GM21723 (cell line): ENCODE measurements at regions not wholly inside any gene's neighbourhood (a gene's known extent, or its start where the extent isn't known, plus 50 kb on each side); places are given as distances from the start of the nearest gene placed in this dataset.

Experiments
- ATAC-seq: cut with Tn5 transposase; IDR thresholded peaks from one replicate; pipeline ENCODE4 v1.9.1; 2021; ENCODE audit warnings: mild to moderate bottlenecking, moderate library complexity; ENCODE audit not compliant: unreplicated experiment

GRCh38 chr2:60174146-60174545 lies 379.3 kb downstream of the BCL11A start:
- ATAC-seq, result no peak

GRCh38 chr2:60172801-60173200 lies 380.7 kb downstream of the BCL11A start:
- no peak for ATAC-seq

GRCh38 chr2:60170272-60170671 lies 383.2 kb downstream of the BCL11A start:
- no peak for ATAC-seq

DNA sequence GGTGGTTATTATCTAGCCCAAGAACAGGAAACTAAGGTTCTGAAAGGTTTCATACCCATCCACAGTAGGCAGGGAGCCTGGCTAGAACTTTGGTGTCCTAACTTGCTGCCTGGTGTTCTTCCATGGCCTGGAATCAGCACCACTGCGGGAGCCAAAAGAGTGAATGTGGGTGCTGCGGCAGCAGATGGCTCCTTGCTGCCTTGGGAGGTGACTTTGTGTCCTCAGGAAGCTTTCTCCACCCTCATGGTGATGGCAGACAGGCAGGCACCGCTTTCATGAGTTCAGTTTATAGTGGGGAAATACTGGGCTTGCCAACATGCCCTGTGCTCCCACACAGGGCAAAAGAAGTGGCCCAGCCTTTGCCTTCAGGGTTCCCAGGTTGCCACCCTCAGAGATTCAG lies 385.2 kb downstream of the BCL11A start:
- ATAC-seq, result no peak

- ATAC-seq, result no peak
Observed at GRCh38 chr2:60167089-60167488, 386.4 kb downstream of the BCL11A start.

GRCh38 chr2:60163691-60164090 lies 389.8 kb downstream of the BCL11A start:
- no peak for ATAC-seq

DNA sequence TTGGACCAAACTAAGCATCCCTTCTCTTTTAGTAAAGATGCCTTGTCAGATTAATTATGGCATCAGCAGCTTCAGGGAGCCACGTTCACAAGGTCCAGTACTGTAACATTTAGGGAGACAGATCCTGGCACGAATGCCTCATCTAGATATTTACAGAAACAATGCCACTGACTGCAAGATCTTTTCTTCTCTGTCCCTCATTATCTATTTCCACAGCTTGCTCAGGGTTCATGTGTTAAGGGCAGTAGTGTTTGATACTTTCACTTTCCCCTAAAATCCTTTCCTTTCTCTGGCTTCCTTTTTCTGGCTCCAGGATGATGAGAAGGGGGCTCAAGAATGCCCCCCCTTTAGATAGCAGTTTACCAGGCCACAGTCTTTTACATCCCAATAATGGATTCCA lies 393.9 kb downstream of the BCL11A start:
- ATAC-seq, result no peak

DNA sequence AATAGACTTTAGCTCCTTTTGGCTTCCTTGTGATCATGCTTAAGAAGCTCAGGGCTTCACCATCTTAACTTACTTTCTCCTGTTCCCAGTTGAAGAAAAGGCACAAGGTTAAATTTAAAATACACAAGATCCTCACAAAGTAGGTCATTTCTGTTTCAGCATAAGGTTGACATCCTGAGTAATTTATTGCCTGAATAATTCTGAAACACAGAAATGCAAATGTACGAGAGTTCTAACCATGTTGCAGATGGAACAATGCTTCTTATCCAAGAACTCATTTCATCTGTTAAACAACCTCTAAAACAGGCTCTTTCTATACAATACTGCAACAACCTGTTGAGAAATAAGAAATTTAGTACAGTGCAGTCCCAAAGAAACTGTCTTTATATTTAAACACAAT lies 395.2 kb downstream of the BCL11A start:
- peak; percentile 76 for ATAC-seq

GRCh38 chr2:60157283-60157682 lies 396.2 kb downstream of the BCL11A start:
- ATAC-seq, result no peak

DNA sequence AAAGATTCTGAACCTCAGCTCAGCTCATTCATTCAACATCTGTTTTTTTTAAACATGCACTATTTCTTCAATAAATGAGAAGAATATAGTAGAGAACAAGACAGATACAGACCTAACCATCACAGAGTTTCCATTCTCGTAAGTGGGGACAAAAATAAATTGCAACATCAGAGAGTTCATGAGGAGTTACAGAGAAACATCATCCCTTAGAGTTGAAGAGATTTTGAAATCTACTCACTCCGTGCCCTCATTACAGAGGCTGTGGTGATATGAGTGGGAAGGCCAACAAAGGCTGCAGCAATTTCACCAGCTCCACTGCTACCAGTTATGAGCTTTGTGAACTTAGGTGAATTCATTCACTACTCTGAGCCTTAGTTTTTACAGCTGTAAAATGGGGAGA lies 399.3 kb downstream of the BCL11A start:
- ATAC-seq, result no peak

- no peak for ATAC-seq
Observed at GRCh38 chr2:60152226-60152833, 401.1 kb downstream of the BCL11A start.

DNA sequence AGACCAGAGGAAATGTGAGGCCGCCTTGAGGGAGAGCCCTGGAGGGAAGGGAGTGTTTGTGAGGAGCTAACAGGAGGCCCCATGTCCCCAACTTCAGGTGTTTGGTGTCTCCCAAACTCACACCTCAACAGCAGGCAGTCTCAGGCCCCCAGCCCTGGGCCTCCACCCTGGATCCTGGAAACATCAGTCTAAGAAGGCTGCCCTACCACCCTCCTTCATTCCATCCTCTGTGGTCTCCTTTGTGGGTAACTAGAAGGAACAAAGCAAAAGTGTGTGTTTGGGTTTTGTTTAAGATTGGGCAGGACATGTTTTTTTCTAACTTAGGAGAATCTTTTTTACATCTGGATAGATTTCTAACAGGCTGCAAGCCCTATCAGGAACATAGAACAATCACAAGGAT lies 404.3 kb downstream of the BCL11A start:
- ATAC-seq, result no peak

DNA sequence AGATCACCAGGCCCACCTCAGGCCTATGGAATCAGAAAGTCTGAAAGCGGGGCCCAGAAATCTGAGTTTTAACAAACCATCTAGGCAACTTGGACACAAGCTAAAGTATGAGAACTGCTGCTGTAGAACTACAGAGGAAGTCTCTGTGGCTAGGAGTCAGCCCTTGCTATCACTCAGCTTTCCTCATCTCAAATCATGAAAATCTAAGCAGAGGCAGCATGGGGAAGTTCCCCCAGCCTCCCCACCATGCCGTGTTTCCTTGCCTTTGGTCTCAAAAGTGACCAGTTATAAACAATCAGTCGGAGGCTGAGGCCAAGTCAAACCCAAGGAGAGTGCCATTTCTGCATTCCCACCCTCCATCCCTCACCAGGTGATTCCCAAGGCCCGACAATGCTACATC lies 404.7 kb downstream of the BCL11A start:
- ATAC-seq, result no peak

GRCh38 chr2:60140185-60140584 lies 413.3 kb downstream of the BCL11A start:
- ATAC-seq, result no peak

DNA sequence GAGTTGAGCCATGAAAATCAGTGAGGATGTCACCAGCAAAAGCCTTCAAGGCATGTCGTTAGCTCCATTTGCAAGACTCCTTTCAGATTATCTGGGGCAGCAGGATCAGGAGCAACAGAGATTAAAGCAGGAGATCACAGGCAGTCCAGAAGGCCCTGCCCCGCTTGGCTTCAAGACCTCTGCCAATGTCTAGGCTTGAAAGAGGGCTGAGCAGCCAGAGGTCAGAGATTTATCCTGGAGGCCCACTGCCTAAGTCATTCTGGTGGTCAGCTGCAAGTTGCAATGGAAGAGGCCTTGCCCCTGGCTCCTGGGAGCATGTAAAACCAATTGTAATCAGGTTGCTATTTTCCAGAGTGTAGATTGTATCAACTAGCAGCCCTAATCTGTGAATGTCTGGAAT lies 416.5 kb downstream of the BCL11A start:
- no peak for ATAC-seq

- no peak for ATAC-seq
Observed at GRCh38 chr2:60127191-60127590, 426.3 kb downstream of the BCL11A start.

- no peak for ATAC-seq
Observed at GRCh38 chr2:60125611-60126426, 427.6 kb downstream of the BCL11A start.

DNA sequence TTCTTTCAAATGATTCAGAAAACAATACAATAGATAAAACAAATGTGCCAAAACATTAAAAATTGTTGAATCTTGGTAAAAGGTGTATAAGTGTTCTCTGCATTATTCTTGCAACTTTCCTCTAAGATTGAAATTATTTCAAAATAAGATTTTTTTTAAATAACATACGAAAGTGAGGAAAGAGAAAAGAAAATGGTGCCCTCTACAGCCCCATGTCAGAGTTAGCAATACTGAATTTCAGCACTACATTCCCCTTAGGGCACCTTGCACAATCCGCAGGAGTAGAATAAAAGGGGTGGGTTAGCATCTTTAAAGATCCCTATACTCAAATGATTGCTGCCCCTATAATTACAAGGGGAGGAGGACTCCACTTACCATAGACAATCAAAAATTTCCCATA lies 433.7 kb downstream of the BCL11A start:
- ATAC-seq, result no peak

DNA sequence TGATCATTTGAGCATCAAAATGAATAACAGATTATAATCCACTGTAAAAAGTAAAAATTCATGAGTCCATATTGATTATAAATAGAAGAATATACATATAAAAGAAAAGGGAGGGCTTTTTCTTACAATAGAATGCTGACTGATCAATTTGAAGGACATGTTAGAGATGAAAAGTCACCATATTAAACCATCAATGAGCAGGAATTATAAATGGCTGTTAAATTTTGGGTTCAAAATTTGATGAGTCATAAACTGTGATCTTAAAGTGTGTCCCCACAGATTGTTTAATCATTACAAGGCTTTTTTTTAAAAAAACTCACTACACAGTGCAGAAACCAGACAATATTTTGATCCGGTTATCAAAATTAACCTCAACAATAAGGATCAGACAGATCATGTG lies 434.5 kb downstream of the BCL11A start:
- no peak for ATAC-seq

DNA sequence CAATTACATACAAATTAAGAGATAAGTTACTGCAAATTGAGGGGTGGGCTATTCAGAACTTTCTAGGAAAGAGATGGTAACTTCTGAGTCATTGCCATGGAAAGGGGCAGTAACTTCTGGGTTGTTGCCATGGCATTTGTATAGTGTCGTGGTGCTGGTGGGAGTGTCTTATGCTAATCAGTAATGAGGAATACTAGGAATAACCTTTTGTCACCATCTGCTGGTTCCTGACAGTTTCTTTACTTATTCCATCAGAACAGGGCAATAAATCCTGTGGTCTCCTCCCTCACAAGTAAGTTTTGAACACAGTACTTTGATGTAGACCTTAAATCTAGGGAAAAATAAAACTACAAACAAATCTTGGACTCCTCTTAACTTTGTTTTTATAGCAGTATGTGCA lies 435.4 kb downstream of the BCL11A start:
- ATAC-seq, result no peak

GRCh38 chr2:60116161-60116875 lies 437.1 kb downstream of the BCL11A start:
- no peak for ATAC-seq

DNA sequence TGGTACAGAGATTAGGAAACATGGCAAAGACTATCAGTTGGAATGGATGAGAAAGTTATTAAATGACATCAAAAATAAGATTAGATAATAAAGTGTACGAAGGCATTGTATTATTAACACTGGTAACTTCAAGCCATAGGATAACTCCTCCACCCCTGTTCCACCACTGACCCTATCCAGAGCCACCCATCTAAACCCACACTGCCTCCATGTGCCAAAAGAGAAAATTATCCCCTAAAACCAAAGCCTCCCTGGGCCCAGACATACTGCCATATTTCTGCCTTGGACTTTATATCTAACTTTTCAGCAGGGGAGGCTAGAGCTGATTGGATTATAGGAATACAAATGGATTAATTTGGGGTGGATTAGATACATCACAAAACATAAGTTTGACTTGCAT lies 443.7 kb downstream of the BCL11A start:
- ATAC-seq, result no peak
